ENCODE measurements at regions not wholly inside any gene's neighbourhood (a gene's known extent, or its start where the extent isn't known, plus 50 kb on each side); places are given as distances from the start of the nearest gene placed in this dataset.

- CTCF ChIA-PET, result interaction anchor here (2.3 kb wide), 1 partner anchor 16 kb away, joined by 9 read pairs; no protein-coding TSS in a partner anchor
These were observed 77.0 kb upstream of the DAP start for GRCh38 chr5:10838038-10838437.

More at GRCh38 chr5:10838038-10838437, 77.0 kb upstream of the DAP start:
- no peaks in the 10 kb centered on the region for H3K79me2 ChIP-seq (ENCODE audit: control insufficient read depth, insufficient read depth, low read length)
- no peaks in the 10 kb centered on the region for H4K20me1 ChIP-seq (replicated peaks; ENCODE audit: control insufficient read depth, extremely low read depth, insufficient read depth, low read length)
- DNase-seq (ENCODE audit: low read depth, low spot score) (no peak), FAIRE-seq (no peak)
- TF ChIP-seq POLR2AphosphoS5 (IDR thresholded peaks at IDR 0.05; ENCODE audit: insufficient read depth, low read depth, low read length), result no peak
- no peak for TF ChIP-seq GATA2 (IDR thresholded peaks at IDR 0.05; ENCODE audit: insufficient read depth, insufficient read length, low read depth, low read length)
- TF ChIP-seq FOS (IDR thresholded peaks at IDR 0.05; ENCODE audit: borderline replicate concordance, insufficient read depth, low read length), result no peak
- TF ChIP-seq, protein P1, sequence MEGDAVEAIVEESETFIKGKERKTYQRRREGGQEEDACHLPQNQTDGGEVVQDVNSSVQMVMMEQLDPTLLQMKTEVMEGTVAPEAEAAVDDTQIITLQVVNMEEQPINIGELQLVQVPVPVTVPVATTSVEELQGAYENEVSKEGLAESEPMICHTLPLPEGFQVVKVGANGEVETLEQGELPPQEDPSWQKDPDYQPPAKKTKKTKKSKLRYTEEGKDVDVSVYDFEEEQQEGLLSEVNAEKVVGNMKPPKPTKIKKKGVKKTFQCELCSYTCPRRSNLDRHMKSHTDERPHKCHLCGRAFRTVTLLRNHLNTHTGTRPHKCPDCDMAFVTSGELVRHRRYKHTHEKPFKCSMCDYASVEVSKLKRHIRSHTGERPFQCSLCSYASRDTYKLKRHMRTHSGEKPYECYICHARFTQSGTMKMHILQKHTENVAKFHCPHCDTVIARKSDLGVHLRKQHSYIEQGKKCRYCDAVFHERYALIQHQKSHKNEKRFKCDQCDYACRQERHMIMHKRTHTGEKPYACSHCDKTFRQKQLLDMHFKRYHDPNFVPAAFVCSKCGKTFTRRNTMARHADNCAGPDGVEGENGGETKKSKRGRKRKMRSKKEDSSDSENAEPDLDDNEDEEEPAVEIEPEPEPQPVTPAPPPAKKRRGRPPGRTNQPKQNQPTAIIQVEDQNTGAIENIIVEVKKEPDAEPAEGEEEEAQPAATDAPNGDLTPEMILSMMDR (IDR thresholded peaks at IDR 0.05; ENCODE audit: extremely low read depth in 1 of 2, insufficient read depth in 1 of 2, low read depth in 1 of 2, low read length in 2 of 2), result no peak
- TF ChIP-seq JUN (IDR thresholded peaks at IDR 0.05; ENCODE audit: borderline replicate concordance, insufficient read depth, insufficient read length, low read depth), result no peak
- no peak for TF ChIP-seq EZH2 (IDR thresholded peaks at IDR 0.05; ENCODE audit: borderline replicate concordance, low read depth, low read length, severe bottlenecking)
- TF ChIP-seq POLR2A (IDR thresholded peaks at IDR 0.05; ENCODE audit: low read depth, low read length), result no peak
- no peak for TF ChIP-seq MAX (IDR thresholded peaks at IDR 0.05; ENCODE audit: insufficient read depth, insufficient read length)
- TF ChIP-seq MYC (IDR thresholded peaks at IDR 0.05; ENCODE audit: low read depth, low read length), result no peak
- no peak overlapping the region for H3K4me3 ChIP-seq (replicated peaks in 1 of 3; ENCODE audit: insufficient read depth in 1 of 3, low read depth in 1 of 3, low read length in 3 of 3)
- no peak overlapping the region for H3K9ac ChIP-seq (replicated peaks; ENCODE audit: extremely low read depth, insufficient read depth, low read length)
- intact Hi-C loops (cut with micrococcal nuclease), result no loop called here
- no peak overlapping the region for H2AFZ ChIP-seq (ENCODE audit: low read depth, low read length)
- no peaks in the 10 kb centered on the region for H3K9me3 ChIP-seq (replicated peaks; ENCODE audit: control insufficient read depth, insufficient read depth, low read length)
- no peak overlapping the region for H3K4me2 ChIP-seq (ENCODE audit: insufficient read depth, low read length)
- POLR2A ChIA-PET, result no interaction called here
- no peaks in the 10 kb centered on the region for H3K9me1 ChIP-seq (replicated peaks; ENCODE audit: control insufficient read depth, extremely low read depth, insufficient read depth, low read length)
- dilution Hi-C loops (cut with MboI; ENCODE audit: extremely low pct_ligation_motif_present, low sequenced_read_pairs), result no loop called here
- no peaks in the 10 kb centered on the region for H3K27me3 ChIP-seq (ENCODE audit: control insufficient read depth in 2 of 2, insufficient read depth in 2 of 2, low read length in 2 of 2)
- no TSS peak for BruUV-seq (replicated peaks)
- H3K27ac ChIP-seq (ENCODE audit: insufficient read depth, low read depth, low read length), result no peak overlapping the region
- H3K4me1 ChIP-seq (ENCODE audit: control insufficient read depth, extremely low read depth, insufficient read depth, low read length), result no peaks in the 10 kb centered on the region
- no peaks in the 10 kb centered on the region for H3K36me3 ChIP-seq (ENCODE audit: control insufficient read depth in 2 of 2, extremely low read depth in 1 of 2, insufficient read depth in 2 of 2, low read length in 2 of 2)

All from endothelial cell of umbilical vein (primary cell).